ENCODE measurements at regions not wholly inside any gene's neighbourhood (a gene's known extent, or its start where the extent isn't known, plus 50 kb on each side); places are given as distances from the start of the nearest gene placed in this dataset.

DNA sequence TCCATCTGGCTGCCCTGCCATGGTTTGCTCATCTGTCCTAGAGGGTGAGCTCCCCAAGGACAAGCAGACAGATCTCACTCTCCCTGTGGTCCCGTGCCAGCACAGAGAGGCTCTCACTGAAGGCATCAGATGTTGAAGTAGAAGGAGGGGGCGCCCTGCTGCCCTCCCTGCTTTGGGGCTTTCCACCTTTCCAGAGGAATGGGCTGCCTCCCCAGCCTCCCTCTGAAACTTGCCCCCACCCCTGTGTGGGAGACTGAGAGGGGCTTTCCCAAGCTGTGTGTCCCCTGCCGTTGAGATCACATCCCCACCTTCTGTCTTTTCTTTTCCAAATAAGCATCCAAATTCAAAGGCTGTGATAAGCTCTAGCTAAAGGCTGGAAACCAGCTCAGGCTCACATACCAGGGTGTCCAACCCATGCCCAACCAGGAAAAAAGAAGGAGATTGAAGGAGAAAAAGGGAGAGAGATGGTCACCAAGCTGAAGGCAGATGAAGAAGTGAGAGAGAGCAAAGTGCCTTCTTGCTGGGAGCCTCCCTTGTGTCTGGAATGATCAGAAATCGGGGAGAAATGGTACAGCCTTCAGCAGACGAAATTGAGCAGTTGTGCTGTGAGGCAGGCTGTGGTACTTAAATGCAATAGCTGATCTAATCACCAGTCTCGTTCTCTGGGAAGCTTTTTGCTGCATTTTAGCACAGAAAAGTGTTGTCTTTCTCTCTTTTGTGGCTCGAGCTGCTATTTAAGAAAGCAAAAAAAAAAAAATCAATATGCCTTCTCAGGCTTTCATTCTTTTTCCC is 145.9 kb upstream of the LHX1 start:
- in situ Hi-C loops (cut with HindIII; ENCODE audit: low sequenced_read_pairs), result no loop called here
- no peak for DNase-seq (ENCODE audit: low read depth)
- TF ChIP-seq, protein P1, sequence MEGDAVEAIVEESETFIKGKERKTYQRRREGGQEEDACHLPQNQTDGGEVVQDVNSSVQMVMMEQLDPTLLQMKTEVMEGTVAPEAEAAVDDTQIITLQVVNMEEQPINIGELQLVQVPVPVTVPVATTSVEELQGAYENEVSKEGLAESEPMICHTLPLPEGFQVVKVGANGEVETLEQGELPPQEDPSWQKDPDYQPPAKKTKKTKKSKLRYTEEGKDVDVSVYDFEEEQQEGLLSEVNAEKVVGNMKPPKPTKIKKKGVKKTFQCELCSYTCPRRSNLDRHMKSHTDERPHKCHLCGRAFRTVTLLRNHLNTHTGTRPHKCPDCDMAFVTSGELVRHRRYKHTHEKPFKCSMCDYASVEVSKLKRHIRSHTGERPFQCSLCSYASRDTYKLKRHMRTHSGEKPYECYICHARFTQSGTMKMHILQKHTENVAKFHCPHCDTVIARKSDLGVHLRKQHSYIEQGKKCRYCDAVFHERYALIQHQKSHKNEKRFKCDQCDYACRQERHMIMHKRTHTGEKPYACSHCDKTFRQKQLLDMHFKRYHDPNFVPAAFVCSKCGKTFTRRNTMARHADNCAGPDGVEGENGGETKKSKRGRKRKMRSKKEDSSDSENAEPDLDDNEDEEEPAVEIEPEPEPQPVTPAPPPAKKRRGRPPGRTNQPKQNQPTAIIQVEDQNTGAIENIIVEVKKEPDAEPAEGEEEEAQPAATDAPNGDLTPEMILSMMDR (IDR thresholded peaks at IDR 0.05; ENCODE audit: low read depth, low read length, missing control alignments), result no peak
- no peak overlapping the region for H3K4me3 ChIP-seq (ENCODE audit: low read depth, low read length)

DNA sequence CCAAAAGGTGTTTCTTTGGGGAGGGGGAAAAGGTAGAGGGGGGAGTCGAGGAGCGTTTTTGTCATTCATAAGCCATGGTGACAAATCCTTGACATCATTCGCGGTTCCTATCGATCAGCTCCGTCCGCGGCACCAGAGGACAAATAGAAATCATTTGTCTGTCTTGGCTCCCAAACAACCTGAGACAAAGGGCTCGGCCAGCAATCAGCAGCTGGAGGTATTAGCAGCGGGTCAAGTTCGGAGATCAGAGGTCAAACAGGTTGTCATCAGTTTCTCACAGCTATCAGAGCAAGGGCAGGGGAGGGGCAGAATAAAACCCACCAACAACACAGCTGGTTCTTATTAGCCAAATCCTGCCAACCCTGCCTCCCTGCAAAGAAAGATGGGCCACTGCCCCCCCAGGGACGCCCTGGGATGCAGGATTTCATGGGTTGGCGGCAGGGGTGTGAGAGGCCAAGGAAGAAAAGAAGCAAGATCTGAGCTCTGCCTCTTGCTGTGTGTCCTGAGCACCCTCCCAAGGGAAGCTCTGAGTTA is 145.3 kb upstream of the LHX1 start:
- DNase-seq (ENCODE audit: low read depth), result no peak
- TF ChIP-seq, protein P1 (IDR thresholded peaks at IDR 0.05; ENCODE audit: low read depth, low read length, missing control alignments), result no peak
- H3K4me3 ChIP-seq (ENCODE audit: low read depth, low read length), result no peak overlapping the region
- in situ Hi-C loops (cut with HindIII; ENCODE audit: low sequenced_read_pairs), result no loop called here

DNA sequence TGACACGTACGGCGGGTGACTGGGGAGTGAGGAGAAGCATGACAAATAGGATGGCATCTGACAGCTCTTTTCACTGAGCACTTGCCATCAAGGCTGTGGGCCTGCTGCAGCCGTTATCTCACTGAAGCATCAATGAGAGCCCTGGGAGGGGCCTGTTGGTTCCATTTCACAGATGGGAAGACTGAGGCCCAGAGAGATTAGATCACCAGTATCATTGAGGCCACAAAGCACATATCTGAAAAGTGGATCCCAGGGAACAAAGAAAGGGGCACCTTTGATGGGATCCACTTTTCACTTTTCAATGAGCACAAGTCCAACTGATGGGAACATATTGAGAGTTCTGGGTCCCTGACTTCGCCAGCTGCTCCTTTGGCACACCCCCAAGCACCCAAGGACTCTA is 144.4 kb upstream of the LHX1 start:
- TF ChIP-seq, protein P1 (IDR thresholded peaks at IDR 0.05; ENCODE audit: low read depth, low read length, missing control alignments), result no peak
- no peak overlapping the region for H3K4me3 ChIP-seq (ENCODE audit: low read depth, low read length)
- DNase-seq (ENCODE audit: low read depth), result no peak
- in situ Hi-C loops (cut with HindIII; ENCODE audit: low sequenced_read_pairs), result no loop called here

DNA sequence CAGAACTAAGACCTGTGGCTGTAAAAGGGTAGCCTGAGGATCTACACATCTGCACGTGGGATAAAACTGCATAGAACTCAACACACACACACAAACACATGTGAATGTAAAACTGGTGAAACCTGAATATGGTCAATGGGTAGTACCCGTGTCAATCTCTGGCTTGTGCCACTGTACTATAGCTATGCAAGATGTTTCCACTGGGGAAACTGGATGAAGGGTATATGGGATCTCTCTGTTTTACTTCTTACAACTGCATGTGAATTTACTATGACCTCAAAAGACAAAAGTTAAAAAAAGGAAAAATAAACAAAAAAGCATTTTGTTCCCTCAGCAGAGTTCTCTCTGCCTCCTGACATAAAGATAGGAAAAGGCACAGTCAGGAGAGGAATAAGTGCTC is 143.3 kb upstream of the LHX1 start:
- H3K4me3 ChIP-seq (ENCODE audit: low read depth, low read length), result no peak overlapping the region
- TF ChIP-seq, protein P1 (IDR thresholded peaks at IDR 0.05; ENCODE audit: low read depth, low read length, missing control alignments), result no peak
- in situ Hi-C loops (cut with HindIII; ENCODE audit: low sequenced_read_pairs), result no loop called here
- no peak for DNase-seq (ENCODE audit: low read depth)

- TF ChIP-seq, protein P1 (IDR thresholded peaks at IDR 0.05; ENCODE audit: low read depth, low read length, missing control alignments), result no peak
- in situ Hi-C loops (cut with HindIII; ENCODE audit: low sequenced_read_pairs), result no loop called here
- peak overlapping the region; percentile 10 for H3K4me3 ChIP-seq (ENCODE audit: low read depth, low read length)
- no peak for DNase-seq (ENCODE audit: low read depth)
Measured at GRCh38 chr17:36807496-36808179, 129.6 kb upstream of the LHX1 start.

DNA sequence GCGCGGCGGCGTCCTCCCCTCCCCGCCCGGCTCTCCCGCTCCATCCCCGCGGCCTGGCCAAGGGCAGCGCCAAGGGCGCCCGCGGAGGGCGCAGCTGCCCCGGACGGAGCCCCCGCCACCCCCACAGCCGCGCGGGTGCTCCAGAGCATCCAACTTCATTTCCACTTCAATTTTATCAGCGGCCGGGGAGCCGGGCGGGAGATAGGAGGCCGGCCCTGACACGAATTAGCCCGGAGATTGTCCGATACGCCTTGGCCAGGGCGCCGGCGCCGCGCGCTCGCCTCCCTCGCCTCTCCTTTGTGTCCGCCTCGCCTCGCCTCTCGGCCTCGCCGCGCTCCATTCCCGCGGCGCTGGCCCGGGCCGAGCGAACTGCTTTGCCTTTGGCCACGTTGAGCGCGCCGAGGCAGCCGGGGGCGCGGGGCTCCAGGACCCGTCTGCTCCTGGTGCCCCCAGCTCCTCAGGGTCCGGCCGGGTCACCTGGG is 129.1 kb upstream of the LHX1 start:
- in situ Hi-C loops (cut with HindIII; ENCODE audit: low sequenced_read_pairs), result no loop called here
- TF ChIP-seq, protein P1 (IDR thresholded peaks at IDR 0.05; ENCODE audit: low read depth, low read length, missing control alignments), result no peak
- peak overlapping the region; percentile 10 for H3K4me3 ChIP-seq (ENCODE audit: low read depth, low read length)
- DNase-seq (ENCODE audit: low read depth), result no peak

Data from astrocyte of the cerebellum (primary cell).